ENCODE measurements at regions not wholly inside any gene's neighbourhood (a gene's known extent, or its start where the extent isn't known, plus 50 kb on each side); places are given as distances from the start of the nearest gene placed in this dataset.

DNA sequence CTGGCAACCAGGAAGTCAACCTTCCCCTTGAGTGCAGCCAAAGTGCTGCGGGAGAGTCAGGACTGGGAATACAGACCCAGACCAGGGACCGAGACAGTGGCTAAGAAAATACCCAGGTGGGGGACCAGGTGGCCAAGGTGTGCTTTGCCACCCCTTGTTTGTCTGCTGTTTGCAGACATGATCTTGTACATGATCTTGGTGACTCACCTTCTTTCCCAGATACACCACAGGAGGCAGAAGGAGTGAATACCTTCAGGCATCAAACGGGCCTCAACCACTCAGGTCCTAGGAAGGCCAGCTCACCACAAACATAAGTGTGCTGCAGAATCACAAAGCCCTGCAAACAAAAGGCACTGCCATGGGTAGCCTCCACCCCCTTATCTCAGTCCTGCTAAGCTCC lies 62.0 kb downstream of the CNGA2 start:
- no peak for DNase-seq (ENCODE audit: low read depth)

- DNase-seq (ENCODE audit: low read depth): no peak
These were observed 67.4 kb downstream of the CNGA2 start for GRCh38 chrX:151801980-151802379.

- DNase-seq (ENCODE audit: low read depth): no peak
These were observed 72.5 kb downstream of the CNGA2 start for GRCh38 chrX:151806967-151807540.

- no peak for DNase-seq (ENCODE audit: low read depth)
These were observed 78.1 kb downstream of the CNGA2 start for GRCh38 chrX:151812661-151813060.

GRCh38 chrX:151814767-151815166 lies 80.2 kb downstream of the CNGA2 start:
- DNase-seq (ENCODE audit: low read depth): no peak

DNA sequence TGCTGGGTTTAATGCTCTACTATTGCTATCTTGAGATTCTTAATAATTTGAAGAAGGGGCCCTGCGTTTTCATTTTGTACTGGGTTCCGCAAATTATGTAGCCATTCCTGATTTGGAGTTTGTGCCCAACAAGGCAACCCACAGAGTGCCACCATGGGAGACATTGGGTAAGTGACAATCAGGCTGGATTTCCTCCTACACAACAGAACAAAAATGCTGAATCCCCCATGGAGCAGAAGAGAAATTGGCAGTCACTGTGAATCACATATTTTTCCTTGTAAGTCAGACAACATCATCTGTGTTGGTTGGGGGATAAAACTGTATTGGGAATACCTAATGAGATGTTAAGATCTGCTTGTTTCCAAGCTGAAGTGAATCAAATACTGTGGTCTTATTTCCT lies 80.9 kb downstream of the CNGA2 start:
- no peak for DNase-seq (ENCODE audit: low read depth)

DNA sequence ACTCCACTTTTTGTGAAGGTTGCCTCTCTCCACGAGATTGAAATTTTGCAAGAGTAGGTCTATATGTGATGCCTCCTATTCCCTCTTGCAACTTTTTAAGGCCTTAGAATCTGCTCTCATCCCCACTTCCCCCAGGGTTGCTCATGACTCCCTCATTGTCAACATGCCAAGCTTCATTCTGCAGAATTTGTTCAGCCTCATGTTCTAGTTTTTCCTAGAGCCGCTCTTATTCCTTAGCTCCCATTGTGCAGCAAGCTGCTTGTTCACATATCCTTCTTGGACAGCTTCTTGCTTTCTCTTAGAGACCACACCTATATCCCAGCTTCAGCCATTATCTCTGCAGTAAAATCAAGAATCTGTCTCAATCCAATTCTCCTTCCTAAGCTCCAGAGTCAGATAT lies 82.4 kb downstream of the CNGA2 start:
- DNase-seq (ENCODE audit: low read depth): no peak

DNA sequence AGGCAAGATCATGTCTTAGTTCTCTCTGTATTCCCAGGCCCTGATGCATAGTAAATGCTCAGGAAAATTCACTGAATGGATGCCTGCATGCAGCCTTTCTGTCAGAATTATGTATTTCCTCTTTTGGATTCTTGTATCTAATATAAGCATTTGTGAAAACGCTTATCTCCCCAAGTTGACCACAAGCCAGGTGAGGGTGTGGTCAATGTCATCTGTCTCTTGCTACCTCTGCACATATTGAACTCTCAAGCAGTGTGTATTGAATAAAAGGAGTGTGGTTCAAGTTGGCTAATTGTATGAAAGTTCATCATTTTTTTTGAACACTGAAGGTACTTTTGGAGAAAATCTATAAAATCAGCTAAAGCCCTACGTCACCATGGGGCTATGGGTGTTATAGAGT lies 84.3 kb downstream of the CNGA2 start:
- DNase-seq (ENCODE audit: low read depth): no peak

GRCh38 chrX:151821226-151821625 lies 86.7 kb downstream of the CNGA2 start:
- no peak for DNase-seq (ENCODE audit: low read depth)

GRCh38 chrX:151825007-151825406 lies 87.7 kb upstream of the MAGEA4 start:
- no peak for DNase-seq (ENCODE audit: low read depth)

DNA sequence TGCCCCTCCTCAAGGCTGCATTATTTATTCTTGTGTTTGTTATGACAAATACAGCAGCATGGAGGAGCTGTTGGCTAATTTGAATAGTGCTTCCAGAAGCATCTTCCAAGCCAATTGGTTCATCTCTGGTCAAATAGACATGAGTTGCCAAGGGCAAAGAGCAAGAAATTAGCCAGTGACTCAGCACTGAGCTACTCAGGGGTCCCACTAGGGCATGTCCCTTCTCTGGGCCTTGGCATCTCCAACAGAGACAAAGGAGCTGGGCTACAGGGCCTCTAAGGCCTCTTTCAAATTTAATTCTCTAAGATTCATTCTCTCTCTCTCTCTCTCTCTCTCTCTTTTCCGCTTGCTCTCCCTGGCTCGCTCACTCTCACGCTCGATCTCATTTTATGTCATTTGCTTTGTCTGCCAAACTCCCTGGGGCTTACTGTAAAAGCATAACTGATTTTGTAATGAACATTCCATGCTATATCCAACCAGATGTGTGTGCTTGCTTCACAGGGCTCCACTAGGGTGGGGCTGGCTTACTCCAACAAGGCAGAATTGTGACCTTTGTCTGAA lies 86.7 kb upstream of the MAGEA4 start:
- peak; percentile 45 for DNase-seq (ENCODE audit: low read depth)

- DNase-seq (ENCODE audit: low read depth): no peak
These were observed 84.1 kb upstream of the MAGEA4 start for GRCh38 chrX:151828439-151829080.

DNA sequence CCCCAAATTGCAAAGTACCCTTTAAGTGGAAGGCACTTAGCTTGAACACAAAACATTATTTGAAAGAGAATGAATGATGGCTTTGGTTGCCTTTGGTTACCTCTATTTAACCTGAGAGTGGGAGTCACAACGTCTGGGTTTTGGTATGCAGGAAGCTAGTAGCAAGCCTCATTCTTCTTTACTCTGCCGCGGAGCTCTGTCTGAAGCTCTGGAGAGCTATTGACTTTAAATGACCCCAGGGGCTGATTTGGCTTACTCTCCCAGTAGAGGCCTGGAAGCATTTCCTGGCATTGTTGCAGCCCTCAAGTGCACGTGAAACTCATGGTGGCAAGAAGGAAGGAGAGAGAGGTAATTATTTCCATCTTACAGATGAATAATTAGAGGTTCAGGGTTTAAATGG lies 81.8 kb upstream of the MAGEA4 start:
- no peak for DNase-seq (ENCODE audit: low read depth)

- DNase-seq (ENCODE audit: low read depth): no peak
These were observed 60.4 kb upstream of the MAGEA4 start for GRCh38 chrX:151852294-151852693.

- no peak for DNase-seq (ENCODE audit: low read depth)
These were observed 57.8 kb upstream of the MAGEA4 start for GRCh38 chrX:151854726-151855495.

GRCh38 chrX:151859481-151859880 lies 53.2 kb upstream of the MAGEA4 start:
- DNase-seq (ENCODE audit: low read depth): no peak

- no peak for DNase-seq (ENCODE audit: low read depth)
These were observed 51.9 kb upstream of the MAGEA4 start for GRCh38 chrX:151860827-151861226.

All from myocyte (in vitro differentiated cells).